HG02678 (cell line): ENCODE measurements at regions not wholly inside any gene's neighbourhood (a gene's known extent, or its start where the extent isn't known, plus 50 kb on each side); places are given as distances from the start of the nearest gene placed in this dataset.
"Not testable (repeated sequence)": the region's sequence is repeated elsewhere in the genome, so short reads cannot be mapped to it uniquely, and the experiment has no call there.

Experiments
- ATAC-seq: cut with Tn5 transposase; IDR thresholded peaks from one replicate; pipeline ENCODE4 v1.9.1; 2021; ENCODE audit warnings: mild to moderate bottlenecking, moderate library complexity; ENCODE audit not compliant: unreplicated experiment

DNA sequence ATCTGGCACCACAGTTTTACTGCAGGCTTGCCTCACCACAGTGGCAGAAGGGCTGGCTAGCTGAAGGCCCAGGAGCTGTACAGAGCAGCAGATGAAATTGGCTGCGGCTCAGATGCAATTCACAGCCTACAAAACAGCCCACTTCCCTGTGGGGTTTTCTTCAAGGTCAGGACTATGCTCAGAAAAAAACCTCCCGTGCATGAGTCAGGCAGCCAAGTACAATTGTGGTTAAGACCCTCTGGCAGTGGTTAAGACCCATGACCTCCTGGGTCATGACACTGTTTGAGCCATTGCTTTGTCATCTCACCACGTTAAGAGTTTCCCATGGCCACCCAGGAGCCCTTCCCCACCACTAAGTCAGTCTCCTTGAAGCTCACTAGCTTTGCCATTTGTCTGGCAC is 276.3 kb downstream of the HNRNPD start:
- ATAC-seq: no peak

GRCh38 chr4:82090717-82091116 is 283.1 kb downstream of the HNRNPD start:
- ATAC-seq: no peak

DNA sequence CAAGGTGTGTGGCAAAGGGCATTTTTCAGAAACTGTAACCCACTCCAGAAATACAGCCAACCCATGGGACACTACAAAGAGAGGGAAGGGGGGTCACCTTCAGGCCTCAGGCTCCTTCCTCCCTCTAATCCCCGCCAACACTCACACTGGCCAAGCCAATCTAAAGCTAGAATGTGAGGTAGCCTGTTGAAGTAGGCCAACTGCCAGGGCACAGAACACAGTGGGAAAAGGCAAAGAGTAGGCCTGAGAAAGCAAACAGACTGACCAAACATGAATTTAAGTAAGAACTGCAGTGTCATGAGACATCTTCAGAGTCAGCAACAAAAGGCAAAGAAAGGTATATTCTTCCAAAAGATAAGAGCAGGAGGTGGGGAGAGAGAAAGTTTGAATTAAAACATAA is 289.0 kb downstream of the HNRNPD start:
- ATAC-seq: no peak

DNA sequence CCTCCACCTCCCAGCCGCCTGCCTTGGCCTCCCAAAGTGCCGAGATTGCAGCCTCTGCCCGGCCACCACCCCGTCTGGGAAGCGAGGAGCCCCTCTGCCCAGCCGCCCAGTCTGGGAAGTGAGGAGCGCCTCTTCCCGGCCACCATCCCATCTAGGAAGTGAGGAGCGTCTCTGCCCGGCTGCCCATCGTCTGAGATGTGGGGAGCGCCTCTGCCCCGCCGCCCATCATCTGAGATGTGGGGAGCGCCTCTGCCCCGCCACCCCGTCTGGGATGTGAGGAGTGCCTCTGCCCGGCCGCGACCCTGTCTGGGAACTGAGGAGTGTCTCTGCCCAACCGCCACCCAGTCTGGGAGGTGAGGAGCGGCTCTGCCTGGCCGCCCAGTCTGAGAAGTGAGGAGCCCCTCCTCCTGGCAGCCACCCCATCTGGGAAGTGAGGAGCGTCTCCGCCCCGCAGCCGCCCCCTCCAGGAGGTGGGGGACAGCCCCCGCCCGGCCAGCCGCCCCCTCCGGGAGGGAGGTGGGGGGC is 296.3 kb downstream of the HNRNPD start:
- not testable (repeated sequence) for ATAC-seq

- no peak for ATAC-seq
These were observed 297.0 kb downstream of the HNRNPD start for GRCh38 chr4:82076809-82077208.

GRCh38 chr4:82076359-82076758 is 297.4 kb downstream of the HNRNPD start:
- ATAC-seq: no peak

DNA sequence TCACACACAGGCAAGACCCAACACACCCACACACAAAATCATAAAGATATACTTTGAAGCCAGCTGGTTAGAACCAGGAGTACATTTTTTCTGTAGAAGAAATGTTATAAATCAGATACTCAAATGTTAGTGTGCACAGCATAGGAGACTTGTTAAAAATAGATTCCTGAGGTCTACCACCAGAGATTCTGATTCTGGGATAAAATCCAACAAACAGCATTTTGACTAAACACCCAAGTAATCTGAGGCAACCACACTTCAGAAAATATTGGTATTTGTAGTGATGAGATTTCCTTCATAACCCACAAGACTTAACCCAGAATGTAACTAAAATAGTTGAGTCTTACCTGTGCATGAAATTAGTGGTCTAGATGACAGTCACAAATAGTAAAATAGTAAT is 301.8 kb downstream of the HNRNPD start:
- ATAC-seq: no peak

DNA sequence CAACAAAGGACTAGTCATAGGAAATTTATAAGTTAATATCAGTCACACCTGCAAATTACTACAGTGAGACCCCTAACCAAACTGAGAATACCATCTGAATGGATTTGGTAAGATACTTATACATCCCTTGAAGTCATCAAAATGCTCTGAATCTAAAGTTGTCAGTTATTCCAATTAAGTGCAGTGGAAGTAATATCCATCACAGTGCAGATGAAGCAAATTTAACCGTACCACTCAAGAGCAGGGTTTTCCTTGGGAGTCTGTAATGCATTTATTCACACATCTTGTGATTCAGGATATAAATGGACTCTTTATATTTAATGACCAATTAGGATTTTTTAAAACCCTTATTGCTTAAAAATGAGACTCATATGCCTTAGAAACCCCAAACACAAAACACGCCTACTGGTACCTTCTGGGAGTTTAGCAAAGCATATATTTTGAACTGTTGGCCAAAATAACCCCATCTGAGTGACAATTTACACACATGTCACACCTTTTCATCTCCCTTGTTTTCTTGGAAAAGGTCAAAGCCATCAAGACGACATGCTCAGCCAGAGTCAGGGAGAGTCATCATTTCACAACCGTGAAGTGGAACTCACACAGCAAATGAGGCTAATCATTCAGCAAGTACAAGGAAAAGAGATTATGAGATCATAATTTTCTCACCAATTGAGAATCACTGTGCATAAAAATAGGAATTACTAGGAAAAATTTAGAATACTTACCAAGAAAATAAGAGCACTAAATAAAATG is 303.7 kb downstream of the HNRNPD start:
- ATAC-seq: no peak

DNA sequence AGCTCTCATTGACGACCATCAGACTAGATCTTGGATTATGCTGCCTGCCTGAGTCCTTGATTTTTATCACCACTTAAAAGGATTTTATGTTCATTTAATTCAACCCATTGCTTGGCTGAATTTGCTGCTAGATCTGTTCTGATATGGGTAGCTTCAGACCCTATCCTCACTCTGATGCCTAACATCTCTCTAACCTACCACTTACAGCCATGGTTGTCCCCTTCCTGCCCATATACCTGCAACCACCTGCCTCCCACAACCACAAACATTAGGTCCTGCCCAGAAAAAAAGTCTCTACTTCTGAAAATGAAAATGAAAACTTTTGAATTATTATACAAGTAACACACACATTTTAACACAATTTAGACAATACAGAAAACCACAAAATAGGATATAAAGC is 310.8 kb downstream of the HNRNPD start:
- ATAC-seq: no peak

GRCh38 chr4:82057990-82058544 is 315.7 kb downstream of the HNRNPD start:
- no peak for ATAC-seq

DNA sequence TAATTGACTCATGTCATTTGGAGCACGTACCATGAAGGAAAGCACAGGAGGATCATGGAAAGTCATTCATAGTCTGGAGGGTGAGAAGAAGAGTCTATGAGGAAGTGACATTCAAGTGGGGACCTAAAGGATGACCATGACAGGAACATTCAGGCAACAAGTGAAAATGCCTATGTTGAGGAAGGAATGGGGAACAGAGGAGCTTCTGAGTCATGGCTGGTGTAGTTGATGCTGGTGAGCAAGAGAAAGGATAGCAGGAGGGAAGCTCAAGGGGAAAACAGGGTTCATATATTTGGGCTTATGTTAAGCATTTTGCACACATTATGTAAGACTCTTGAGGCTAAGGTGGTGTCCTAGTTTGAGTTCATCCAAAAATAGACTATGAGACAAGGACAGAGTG is 318.6 kb downstream of the HNRNPD start:
- no peak for ATAC-seq

DNA sequence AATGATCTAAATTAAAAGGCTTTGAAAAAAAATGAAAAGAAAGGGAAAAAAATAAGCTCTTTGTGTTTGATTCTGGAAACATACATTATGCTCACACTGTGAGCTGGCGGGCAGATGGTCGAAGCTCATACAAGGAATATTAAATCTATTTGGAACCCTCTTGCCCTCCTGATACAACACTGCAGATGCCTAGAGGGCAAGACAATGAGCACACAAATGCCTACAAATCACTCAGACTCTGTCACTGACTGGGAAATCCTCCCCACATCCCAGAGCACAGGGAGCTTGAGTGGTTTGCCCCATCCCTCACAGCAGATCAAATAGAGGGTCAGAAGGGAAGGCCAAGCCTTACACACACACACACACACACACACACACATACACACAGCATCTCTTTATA is 320.4 kb downstream of the HNRNPD start:
- no peak for ATAC-seq

DNA sequence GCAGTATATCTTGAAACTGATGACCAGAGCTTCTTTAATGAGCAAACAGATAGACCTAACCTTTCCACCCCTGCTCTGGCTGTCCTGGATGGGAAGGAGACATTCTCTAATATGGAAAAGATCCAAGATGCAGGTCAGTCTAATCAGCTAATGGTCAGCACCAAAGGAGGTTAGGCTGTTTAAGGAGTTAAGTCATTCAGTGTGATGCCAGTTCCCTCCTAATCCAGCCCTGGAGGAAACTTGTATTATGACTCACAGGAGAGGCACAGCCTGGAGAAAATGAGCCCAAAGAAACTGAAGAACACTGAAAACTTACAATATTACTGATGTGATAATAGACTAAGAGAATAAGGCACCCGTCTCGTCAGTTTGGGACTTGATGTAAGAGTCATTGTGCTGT is 323.0 kb downstream of the HNRNPD start:
- no peak for ATAC-seq

GRCh38 chr4:82049294-82049693 is 324.5 kb downstream of the HNRNPD start:
- no peak for ATAC-seq

- no peak for ATAC-seq
These were observed 326.1 kb downstream of the HNRNPD start for GRCh38 chr4:82047731-82048130.

GRCh38 chr4:82046796-82047195 is 327.0 kb downstream of the HNRNPD start:
- no peak for ATAC-seq

DNA sequence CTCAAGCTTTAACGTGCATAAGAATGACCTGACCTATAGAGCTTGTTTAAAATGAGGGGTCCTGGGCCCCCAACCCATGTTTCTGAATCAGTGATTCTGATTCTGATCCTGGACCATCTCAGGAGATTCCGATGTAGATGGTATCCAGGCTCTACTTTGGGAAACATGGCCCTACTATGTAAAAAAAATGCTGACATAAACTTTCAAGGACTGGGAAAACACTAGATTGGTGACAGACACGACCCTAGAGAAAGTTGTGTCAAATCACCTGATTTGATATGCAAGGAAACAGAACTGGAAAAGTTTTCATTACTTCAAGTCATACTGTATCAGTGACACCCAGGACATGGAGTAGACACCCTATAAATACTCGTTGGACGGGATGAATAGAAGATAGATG is 328.5 kb downstream of the HNRNPD start:
- ATAC-seq: no peak

DNA sequence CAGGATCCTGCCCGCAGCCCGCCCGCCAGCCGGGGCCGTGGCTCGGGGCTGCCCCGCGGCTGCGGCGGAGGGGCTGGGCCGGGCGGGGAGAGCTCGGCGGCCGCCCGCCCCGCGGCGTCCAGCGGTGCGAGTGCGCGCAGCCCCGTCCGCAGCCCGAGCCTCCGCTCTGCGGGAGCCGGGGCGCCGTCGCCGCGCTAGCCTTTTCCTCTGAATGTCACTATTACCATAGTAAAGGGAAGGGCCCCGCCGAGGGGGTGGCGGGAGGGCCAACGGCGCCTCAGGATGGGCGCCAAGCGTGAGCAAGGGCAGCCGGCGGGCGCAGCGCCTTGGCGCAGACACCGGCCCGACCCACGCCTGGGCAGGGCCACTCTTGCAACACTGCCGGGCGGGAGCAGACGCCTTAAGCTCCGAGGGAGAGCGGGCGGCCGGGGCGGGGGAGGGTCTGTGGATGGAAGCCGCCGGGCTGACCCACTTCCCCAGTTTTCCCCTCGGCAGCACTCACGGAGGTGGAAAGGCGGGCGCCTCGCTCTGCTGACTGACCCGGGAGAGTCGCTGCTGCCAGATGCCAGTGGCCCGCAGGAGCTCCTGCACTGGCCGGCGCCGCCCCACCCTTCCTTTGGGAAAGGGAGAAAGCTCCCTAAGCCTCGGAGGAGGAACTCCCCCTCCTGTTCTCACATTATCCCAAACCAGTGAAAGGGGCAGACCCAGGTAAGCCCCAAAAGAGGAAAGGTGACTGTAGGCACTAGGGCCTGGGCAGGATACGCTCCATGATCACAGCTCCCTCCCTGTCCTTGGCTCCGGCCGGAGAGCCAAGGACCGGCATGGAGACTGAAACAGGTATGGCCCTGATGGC is 329.4 kb downstream of the HNRNPD start:
- no peak for ATAC-seq

DNA sequence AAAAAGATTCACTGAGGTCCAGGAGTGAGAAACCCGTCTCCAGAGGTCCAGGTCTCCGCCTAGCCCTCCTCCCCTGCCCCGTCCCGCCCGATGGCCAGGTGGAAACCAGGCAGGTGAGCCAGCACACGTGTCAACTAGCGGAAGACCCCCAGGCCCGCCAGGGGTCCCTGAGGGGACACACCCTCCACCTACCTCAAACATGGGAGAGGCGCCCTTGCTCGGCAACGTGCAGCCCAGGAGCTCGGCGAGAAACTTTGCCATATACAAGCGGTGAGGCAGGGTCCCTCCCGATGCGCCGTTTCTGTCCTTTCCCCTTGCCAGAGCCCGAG is 330.0 kb downstream of the HNRNPD start:
- ATAC-seq: no peak

GRCh38 chr4:82043081-82043808 is 330.5 kb downstream of the HNRNPD start:
- no peak for ATAC-seq

DNA sequence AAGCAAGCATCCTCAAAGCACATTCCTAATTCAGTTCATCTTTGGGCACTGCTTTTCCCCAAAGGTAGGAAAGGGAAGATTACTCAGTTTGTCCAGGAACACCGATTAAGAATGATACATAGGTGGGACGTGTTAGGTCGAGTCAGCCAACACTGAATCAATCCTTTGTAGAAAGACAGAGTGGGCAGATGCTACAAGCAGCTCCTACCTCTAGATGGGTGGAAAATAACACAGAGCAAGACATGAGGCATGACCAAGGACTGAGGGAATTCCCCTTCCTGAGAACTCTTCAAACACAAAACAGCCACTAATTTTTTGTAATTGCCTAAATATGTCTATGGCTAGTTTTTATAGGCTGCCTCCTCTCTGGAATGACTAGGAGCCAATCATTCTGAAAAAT is 331.7 kb downstream of the HNRNPD start:
- no peak for ATAC-seq
